ENCODE measurements at regions not wholly inside any gene's neighbourhood (a gene's known extent, or its start where the extent isn't known, plus 50 kb on each side); places are given as distances from the start of the nearest gene placed in this dataset.

DNA sequence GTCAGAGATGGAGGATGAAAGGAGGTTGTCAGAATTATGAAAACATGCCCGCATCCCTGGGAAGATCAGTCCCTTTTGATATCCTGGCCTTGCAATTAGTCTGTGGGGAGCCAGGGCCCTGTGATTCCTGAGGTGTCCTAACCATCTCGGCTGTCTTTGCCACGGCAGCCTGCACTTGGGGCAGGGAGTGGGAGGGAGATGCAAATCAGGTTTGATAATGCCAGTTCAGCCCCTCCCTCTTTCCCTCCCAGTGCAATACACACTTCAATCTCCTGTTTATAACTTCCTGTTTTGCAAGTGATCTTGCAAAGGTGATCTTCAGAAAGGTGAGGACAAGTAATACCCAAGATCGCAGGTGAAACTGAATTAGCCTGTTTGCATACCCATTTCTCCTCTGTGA, 114.0 kb upstream of the ALDH1B1 start (continued):
- TF ChIP-seq CEBPB (IDR thresholded peaks at IDR 0.05; ENCODE audit: low read depth, low read length) (no peak), NRF1 (IDR thresholded peaks at IDR 0.05; ENCODE audit: low read depth, low read length) (no peak), GABPA (IDR thresholded peaks at IDR 0.05; ENCODE audit: borderline replicate concordance, insufficient read depth, low read length) (no peak)

Measured in H1 (cell line).